Esophagus squamous epithelium (tissue), 4 donors: ENCODE measurements at regions not wholly inside any gene's neighbourhood (a gene's known extent, or its start where the extent isn't known, plus 50 kb on each side); places are given as distances from the start of the nearest gene placed in this dataset.

Source experiments
- POLR2A ChIP-seq, 4 donors: fragments of 450-650 bp; IDR thresholded peaks; one replicate each; pipeline ENCODE4 v1.6.1; 2017; ENCODE audit warnings: antibody characterized with exemption in 4 of 4, mild to moderate bottlenecking in 4 of 4, moderate library complexity in 3 of 4
- TF ChIP-seq, protein P1 (sequence below), 6 experiments: fragments of 450-650 bp in 4 of 6; fragments of 200-600 bp in 2 of 6; sonication (generic) in 2 of 6; IDR thresholded peaks; one replicate each; pipeline ENCODE4 v1.5.1; 2016 to 2019; ENCODE audit warnings: antibody characterized with exemption in 6 of 6, mild to moderate bottlenecking in 4 of 6, moderate library complexity in 4 of 6

DNA sequence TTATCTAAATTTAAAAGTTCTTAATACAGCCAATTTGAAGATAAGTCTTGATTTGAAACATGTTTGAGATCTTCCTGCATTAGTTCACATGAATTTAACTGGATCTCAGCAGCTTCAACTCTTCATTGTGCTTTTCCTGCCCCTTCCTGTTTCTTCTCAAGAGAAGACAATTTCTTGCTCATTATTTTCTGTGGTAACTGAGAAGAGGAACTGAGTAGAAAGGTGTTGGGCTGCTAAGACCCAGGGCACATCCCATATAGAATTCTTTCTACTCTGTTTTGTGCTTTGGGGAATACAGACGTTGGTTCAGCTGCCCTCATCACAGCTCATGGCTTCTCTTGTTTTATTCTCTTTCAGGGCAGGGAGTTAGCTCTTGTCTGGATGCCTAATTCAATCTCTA lies 110.2 kb downstream of the SNAPC1 start:
- TF ChIP-seq, protein P1, sequence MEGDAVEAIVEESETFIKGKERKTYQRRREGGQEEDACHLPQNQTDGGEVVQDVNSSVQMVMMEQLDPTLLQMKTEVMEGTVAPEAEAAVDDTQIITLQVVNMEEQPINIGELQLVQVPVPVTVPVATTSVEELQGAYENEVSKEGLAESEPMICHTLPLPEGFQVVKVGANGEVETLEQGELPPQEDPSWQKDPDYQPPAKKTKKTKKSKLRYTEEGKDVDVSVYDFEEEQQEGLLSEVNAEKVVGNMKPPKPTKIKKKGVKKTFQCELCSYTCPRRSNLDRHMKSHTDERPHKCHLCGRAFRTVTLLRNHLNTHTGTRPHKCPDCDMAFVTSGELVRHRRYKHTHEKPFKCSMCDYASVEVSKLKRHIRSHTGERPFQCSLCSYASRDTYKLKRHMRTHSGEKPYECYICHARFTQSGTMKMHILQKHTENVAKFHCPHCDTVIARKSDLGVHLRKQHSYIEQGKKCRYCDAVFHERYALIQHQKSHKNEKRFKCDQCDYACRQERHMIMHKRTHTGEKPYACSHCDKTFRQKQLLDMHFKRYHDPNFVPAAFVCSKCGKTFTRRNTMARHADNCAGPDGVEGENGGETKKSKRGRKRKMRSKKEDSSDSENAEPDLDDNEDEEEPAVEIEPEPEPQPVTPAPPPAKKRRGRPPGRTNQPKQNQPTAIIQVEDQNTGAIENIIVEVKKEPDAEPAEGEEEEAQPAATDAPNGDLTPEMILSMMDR (IDR thresholded peaks at IDR 0.05), result no peak
- TF ChIP-seq POLR2A (IDR thresholded peaks at IDR 0.05), result no peak
